Suppressor macrophage treated with lipopolysaccharide for 4 hours (primary cell): ENCODE measurements at regions not wholly inside any gene's neighbourhood (a gene's known extent, or its start where the extent isn't known, plus 50 kb on each side); places are given as distances from the start of the nearest gene placed in this dataset.

Experiments
- DNase-seq: peaks from one replicate; pipeline ENCODE4 v3.0.0-alpha.2; 2020

GRCh38 chr3:117874904-117875874, 1159.5 kb downstream of the IGSF11 start:
- no peak for DNase-seq

GRCh38 chr3:117875887-117876286, 1158.8 kb downstream of the IGSF11 start:
- no peak for DNase-seq

- DNase-seq = no peak
Measured at GRCh38 chr3:117880638-117881037, 1154.0 kb downstream of the IGSF11 start.

GRCh38 chr3:117881210-117881609, 1153.4 kb downstream of the IGSF11 start:
- DNase-seq = no peak

- DNase-seq = peak; percentile 6
Measured at GRCh38 chr3:117885011-117885441, 1149.6 kb downstream of the IGSF11 start.

- DNase-seq = no peak
Measured at GRCh38 chr3:117886147-117886546, 1148.5 kb downstream of the IGSF11 start.

GRCh38 chr3:117887031-117887430, 1147.6 kb downstream of the IGSF11 start:
- no peak for DNase-seq

GRCh38 chr3:117887901-117888300, 1146.7 kb downstream of the IGSF11 start:
- DNase-seq = no peak

- DNase-seq = no peak
Measured at GRCh38 chr3:117892431-117892841, 1142.2 kb downstream of the IGSF11 start.

- no peak for DNase-seq
Measured at GRCh38 chr3:117893001-117893400, 1141.6 kb downstream of the IGSF11 start.

GRCh38 chr3:117893638-117894037, 1141.0 kb downstream of the IGSF11 start:
- no peak for DNase-seq

- DNase-seq = peak; percentile 7
Measured at GRCh38 chr3:117898722-117899522, 1135.7 kb downstream of the IGSF11 start.

GRCh38 chr3:117903226-117903625, 1131.4 kb downstream of the IGSF11 start:
- DNase-seq = no peak

GRCh38 chr3:117910820-117911521, 1123.7 kb downstream of the IGSF11 start:
- no peak for DNase-seq

- no peak for DNase-seq
Measured at GRCh38 chr3:117912352-117912751, 1122.3 kb downstream of the IGSF11 start.

- no peak for DNase-seq
Measured at GRCh38 chr3:117914540-117915100, 1120.0 kb downstream of the IGSF11 start.

- DNase-seq = no peak
Measured at GRCh38 chr3:117916839-117917238, 1117.8 kb downstream of the IGSF11 start.

- DNase-seq = no peak
Measured at GRCh38 chr3:117919621-117920020, 1115.0 kb downstream of the IGSF11 start.

- DNase-seq = no peak
Measured at GRCh38 chr3:117920253-117920898, 1114.3 kb downstream of the IGSF11 start.

GRCh38 chr3:117921411-117921810, 1113.2 kb downstream of the IGSF11 start:
- no peak for DNase-seq

GRCh38 chr3:117922039-117922438, 1112.6 kb downstream of the IGSF11 start:
- no peak for DNase-seq

- no peak for DNase-seq
Measured at GRCh38 chr3:117926819-117927218, 1107.8 kb downstream of the IGSF11 start.
